Esophagus squamous epithelium (tissue), 5 donors: ENCODE measurements at regions not wholly inside any gene's neighbourhood (a gene's known extent, or its start where the extent isn't known, plus 50 kb on each side); places are given as distances from the start of the nearest gene placed in this dataset.

ENCODE experiments used
- DNase-seq: peaks from one replicate; lab custom pipeline; 2025; lab: John Stamatoyannopoulos, UW
- H3K27ac ChIP-seq, 4 donors: fragments of 200-600 bp; sonication (generic); one replicate each; pipeline ENCODE4 v1.5.1; 2016 to 2019; ENCODE audit warnings: mild to moderate bottlenecking in 1 of 4
- H3K27me3 ChIP-seq, 4 donors: fragments of 200-600 bp; sonication (generic); 1 replicate in 3 of 4; 2 replicates in 1 of 4; pipeline versions ENCODE4 v1.5.1 to v1.6.0; 2017 to 2021; ENCODE audit warnings: antibody characterized with exemption in 1 of 4
- H3K36me3 ChIP-seq, 3 donors: fragments of 200-600 bp; sonication (generic); one replicate each; pipeline ENCODE4 v1.5.1; 2016 to 2019
- H3K4me1 ChIP-seq, 3 donors: fragments of 200-600 bp; sonication (generic); one replicate each; pipeline ENCODE4 v1.5.1; 2017 to 2019
- H3K4me3 ChIP-seq, 4 donors: fragments of 200-600 bp; sonication (generic); 1 replicate in 3 of 4; 2 replicates in 1 of 4; pipeline ENCODE4 v1.5.1; 2016 to 2019; ENCODE audit warnings: mild to moderate bottlenecking in 2 of 4, moderate library complexity in 1 of 4
- H3K9me3 ChIP-seq, 3 donors: fragments of 200-600 bp; sonication (generic); one replicate each; pipeline ENCODE4 v1.5.1; 2016 to 2019
- CTCF ChIP-seq, 6 experiments: fragments of 450-650 bp in 4 of 6; fragments of 200-600 bp in 2 of 6; sonication (generic) in 2 of 6; IDR thresholded peaks; one replicate each; pipeline ENCODE4 v1.5.1; 2016 to 2019; ENCODE audit warnings: antibody characterized with exemption in 6 of 6, mild to moderate bottlenecking in 4 of 6, moderate library complexity in 4 of 6
- POLR2A ChIP-seq, 4 donors: fragments of 450-650 bp; IDR thresholded peaks; one replicate each; pipeline ENCODE4 v1.6.1; 2017; ENCODE audit warnings: antibody characterized with exemption in 4 of 4, mild to moderate bottlenecking in 4 of 4, moderate library complexity in 3 of 4
- WGBS, 2 donors: methylation state at CpG; one replicate each; pipeline ENCODE4 v1.1.5; 2018; 5-methylcytosine and 5-hydroxymethylcytosine counted together
- intact Hi-C: fragments of 100-400 bp; cut with DNase I; formaldehyde crosslinking; loops from one replicate; pipeline ENCODE4 v1.15.0; 2022
- donor health status: DM: yes; HTN: yes; CAD: no.

- WGBS, 2 donors: 64 to 67% methylated on average over 1 of the region's 1 CpG
- Histone ChIP-seq H3K27ac (no peak overlapping the region), H3K4me1 (no peaks in the 10 kb centered on the region), H3K9me3 (no peaks in the 10 kb centered on the region), H3K36me3 (no peaks in the 10 kb centered on the region), H3K4me3 (no peak overlapping the region), H3K27me3 (no peaks in the 10 kb centered on the region)
- no peak for TF ChIP-seq POLR2A (IDR thresholded peaks at IDR 0.05)
- no peak for TF ChIP-seq CTCF (IDR thresholded peaks at IDR 0.05)
- DNase-seq: no peak
- intact Hi-C loops: no loop called here
Measured at GRCh38 chr11:29389793-29390192, 627.0 kb downstream of the KCNA4 start.

GRCh38 chr11:29373725-29374124 lies 643.1 kb downstream of the KCNA4 start:
- TF ChIP-seq POLR2A (IDR thresholded peaks at IDR 0.05) (no peak), CTCF (IDR thresholded peaks at IDR 0.05) (no peak)
- intact Hi-C loops: no loop called here
- Histone ChIP-seq H3K4me1 (no peaks in the 10 kb centered on the region), H3K4me3 (no peak overlapping the region), H3K36me3 (no peaks in the 10 kb centered on the region), H3K9me3 (peaks cover 0 to 4% (median 0%) of the 10 kb centered on the region in 3 donors), H3K27ac (no peak overlapping the region), H3K27me3 (no peaks in the 10 kb centered on the region)
- DNase-seq: no peak
- 33 to 68% methylated on average over 1 of the region's 1 CpG for WGBS, 2 donors

- WGBS, 2 donors: 46 to 70% methylated on average over 5 of the region's 5 CpGs
- Histone ChIP-seq H3K4me3 (no peak overlapping the region), H3K27me3 (no peaks in the 10 kb centered on the region), H3K4me1 (no peaks in the 10 kb centered on the region), H3K9me3 (no peaks in the 10 kb centered on the region), H3K36me3 (no peaks in the 10 kb centered on the region), H3K27ac (no peak overlapping the region)
- intact Hi-C loops: no loop called here
- no peak for TF ChIP-seq CTCF (IDR thresholded peaks at IDR 0.05)
- no peak for TF ChIP-seq POLR2A (IDR thresholded peaks at IDR 0.05)
- DNase-seq: no peak
Measured at GRCh38 chr11:29368126-29368525, 648.7 kb downstream of the KCNA4 start.

GRCh38 chr11:29364006-29364405 lies 652.8 kb downstream of the KCNA4 start:
- Histone ChIP-seq H3K4me3 (no peak overlapping the region), H3K36me3 (no peaks in the 10 kb centered on the region), H3K9me3 (no peaks in the 10 kb centered on the region), H3K4me1 (no peaks in the 10 kb centered on the region), H3K27ac (no peak overlapping the region), H3K27me3 (no peaks in the 10 kb centered on the region)
- no peak for DNase-seq
- intact Hi-C loops: no loop called here
- no peak for TF ChIP-seq CTCF (IDR thresholded peaks at IDR 0.05)
- 56 to 60% methylated on average over 2 of the region's 2 CpGs for WGBS, 2 donors

- TF ChIP-seq POLR2A (IDR thresholded peaks at IDR 0.05) (no peak), CTCF (IDR thresholded peaks at IDR 0.05) (no peak)
- Histone ChIP-seq H3K27ac (no peak overlapping the region), H3K36me3 (no peaks in the 10 kb centered on the region), H3K27me3 (no peaks in the 10 kb centered on the region), H3K4me1 (no peaks in the 10 kb centered on the region), H3K9me3 (no peaks in the 10 kb centered on the region), H3K4me3 (no peak overlapping the region)
- no peak for DNase-seq
- intact Hi-C loops: no loop called here
- WGBS, 2 donors: 27 to 30% methylated on average over 1 of the region's 1 CpG
Measured at GRCh38 chr11:29361369-29361768, 655.5 kb downstream of the KCNA4 start.
